ENCODE measurements at regions not wholly inside any gene's neighbourhood (a gene's known extent, or its start where the extent isn't known, plus 50 kb on each side); places are given as distances from the start of the nearest gene placed in this dataset.

GRCh38 chr15:20353966-20354883, 187.4 kb downstream of the GOLGA6L6 start:
- FAIRE-seq (no peak), DNase-seq (ENCODE audit: insufficient read length, low spot score) (no peak)
- TF ChIP-seq CTCF (IDR thresholded peaks at IDR 0.05; ENCODE audit: insufficient read depth, missing control alignments), result no peak

- no peak for DNase-seq (ENCODE audit: insufficient read length, low spot score)
- FAIRE-seq, result no peak
These were observed 189.1 kb downstream of the GOLGA6L6 start for GRCh38 chr15:20352241-20353200.

GRCh38 chr15:20351448-20351971, 190.1 kb downstream of the GOLGA6L6 start:
- FAIRE-seq (no peak), DNase-seq (ENCODE audit: insufficient read length, low spot score) (no peak)
- no peak for TF ChIP-seq CTCF (IDR thresholded peaks at IDR 0.05; ENCODE audit: insufficient read depth, missing control alignments)

More at GRCh38 chr15:20352241-20353200, 189.1 kb downstream of the GOLGA6L6 start:
- no peak for TF ChIP-seq CTCF (IDR thresholded peaks at IDR 0.05; ENCODE audit: insufficient read depth, missing control alignments)

GRCh38 chr15:20349774-20350498, 191.7 kb downstream of the GOLGA6L6 start:
- DNase-seq (ENCODE audit: insufficient read length, low spot score), result no peak
- no peak for FAIRE-seq
- no peak for TF ChIP-seq CTCF (IDR thresholded peaks at IDR 0.05; ENCODE audit: insufficient read depth, missing control alignments)

- FAIRE-seq, result no peak
- DNase-seq (ENCODE audit: insufficient read length, low spot score), result no peak
- TF ChIP-seq CTCF (IDR thresholded peaks at IDR 0.05; ENCODE audit: insufficient read depth, missing control alignments), result no peak
These were observed 192.5 kb downstream of the GOLGA6L6 start for GRCh38 chr15:20348900-20349773.
